Activated naive CD8-positive, alpha-beta T cell treated with anti-CD3 and anti-CD28 coated beads, Interleukin-2, amount 50 U/mL, for 24 hours (primary cell): ENCODE measurements at regions not wholly inside any gene's neighbourhood (a gene's known extent, or its start where the extent isn't known, plus 50 kb on each side); places are given as distances from the start of the nearest gene placed in this dataset.
"Not testable (repeated sequence)": the region's sequence is repeated elsewhere in the genome, so short reads cannot be mapped to it uniquely, and the experiment has no call there.

Experiments
- ATAC-seq: fragments of 150-1000 bp; cut with Tn5 transposase; one replicate; pipeline ENCODE4 v1.10.0; 2021
- DNase-seq: peaks from one replicate; pipeline ENCODE4 v3.0.0; 2021
- H3K27ac Mint-ChIP-seq: one replicate; pipeline ENCODE4 v1.8.0; 2021; ENCODE audit warnings: mild to moderate bottlenecking, mixed read lengths
- H3K27me3 Mint-ChIP-seq: one replicate; pipeline ENCODE4 v1.8.0; 2021; ENCODE audit warnings: mixed read lengths
- H3K36me3 Mint-ChIP-seq: one replicate; pipeline ENCODE4 v1.8.0; 2021; ENCODE audit warnings: low read depth, mixed read lengths
- H3K4me1 Mint-ChIP-seq: one replicate; pipeline ENCODE4 v1.8.0; 2021; ENCODE audit warnings: mixed read lengths
- H3K4me3 Mint-ChIP-seq: one replicate; pipeline ENCODE4 v1.8.0; 2021; ENCODE audit warnings: mild to moderate bottlenecking, moderate library complexity, mixed read lengths
- H3K9me3 Mint-ChIP-seq: one replicate; pipeline ENCODE4 v1.8.0; 2021; ENCODE audit warnings: mixed read lengths

DNA sequence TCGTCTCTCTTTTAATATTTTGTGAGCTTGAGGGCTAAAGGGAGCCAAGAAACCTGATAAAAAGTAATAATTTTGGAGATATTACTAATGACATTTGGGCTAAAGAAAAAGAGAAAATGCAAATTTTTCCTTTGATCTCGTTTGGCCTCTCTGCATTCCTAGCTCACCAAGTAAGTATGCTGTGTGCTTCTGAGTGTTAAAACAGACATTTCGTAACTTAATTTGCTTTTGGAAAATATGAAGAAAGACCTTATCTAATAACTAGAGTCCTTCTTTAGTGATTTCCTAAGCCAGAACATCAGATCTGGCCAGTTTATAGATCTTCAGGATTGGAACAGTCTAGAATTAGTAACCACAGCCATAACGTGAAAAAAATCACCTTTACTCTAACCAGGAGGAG lies 872.9 kb upstream of the SLC35B3 start:
- DNase-seq (no peak), ATAC-seq (no peak)
- no peaks in the 10 kb centered on the region for H3K36me3 Mint-ChIP-seq
- no peak overlapping the region for H3K27ac Mint-ChIP-seq
- H3K9me3 Mint-ChIP-seq: no peaks in the 10 kb centered on the region
- no peaks in the 10 kb centered on the region for H3K27me3 Mint-ChIP-seq
- no peaks in the 10 kb centered on the region for H3K4me1 Mint-ChIP-seq
- no peak overlapping the region for H3K4me3 Mint-ChIP-seq

DNA sequence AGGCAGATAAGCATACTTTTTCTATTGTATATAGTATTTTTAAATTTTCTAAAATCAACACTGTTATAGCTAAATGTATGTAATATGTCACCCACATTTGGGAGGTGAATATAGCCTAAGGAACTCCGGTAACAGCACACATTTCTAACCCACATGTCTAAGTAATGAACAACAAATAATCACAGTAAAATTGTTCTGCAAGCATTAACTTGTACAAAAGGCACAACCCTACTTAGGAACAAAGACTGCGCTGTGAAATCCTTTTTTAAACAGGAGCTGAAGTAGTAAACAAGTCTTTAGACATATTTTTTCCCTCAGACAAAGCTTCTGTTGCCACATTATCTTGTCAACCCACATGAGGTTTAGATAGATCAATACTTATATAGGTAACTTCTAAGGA lies 872.4 kb upstream of the SLC35B3 start:
- DNase-seq: no peak
- no peak overlapping the region for H3K4me3 Mint-ChIP-seq
- no peak for ATAC-seq
- no peaks in the 10 kb centered on the region for H3K36me3 Mint-ChIP-seq
- H3K9me3 Mint-ChIP-seq: no peaks in the 10 kb centered on the region
- H3K27me3 Mint-ChIP-seq: no peaks in the 10 kb centered on the region
- H3K4me1 Mint-ChIP-seq: no peaks in the 10 kb centered on the region
- no peak overlapping the region for H3K27ac Mint-ChIP-seq

- Mint-ChIP-seq H3K9me3 (no peaks in the 10 kb centered on the region), H3K4me3 (no peak overlapping the region), H3K36me3 (no peaks in the 10 kb centered on the region), H3K27ac (no peak overlapping the region), H3K27me3 (no peaks in the 10 kb centered on the region), H3K4me1 (no peaks in the 10 kb centered on the region)
- DNase-seq (no peak), ATAC-seq (no peak)
Observed at GRCh38 chr6:9307187-9307586, 871.8 kb upstream of the SLC35B3 start.

GRCh38 chr6:9295644-9296043 lies 860.3 kb upstream of the SLC35B3 start:
- no peak overlapping the region for H3K4me3 Mint-ChIP-seq

DNA sequence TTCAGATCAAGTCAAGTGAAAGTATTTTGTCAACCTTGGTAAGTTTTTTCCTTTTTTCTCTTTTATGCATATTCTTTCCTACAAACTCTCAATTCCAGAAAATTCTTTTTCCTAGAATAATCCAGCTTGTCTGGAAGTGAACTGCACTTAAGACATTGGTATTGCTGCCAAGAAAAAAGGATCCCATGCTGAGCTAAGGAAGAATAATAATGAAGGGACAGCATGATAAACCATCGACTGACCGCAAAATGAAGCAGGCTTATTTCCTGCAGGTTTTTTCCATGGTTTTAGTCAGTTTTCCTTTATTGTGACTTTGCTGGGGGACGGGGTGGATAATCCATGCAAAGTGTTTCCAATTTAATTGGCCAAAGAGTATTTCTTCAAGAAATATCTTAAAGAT lies 857.6 kb upstream of the SLC35B3 start:
- Mint-ChIP-seq H3K4me1 (no peaks in the 10 kb centered on the region), H3K27me3 (no peaks in the 10 kb centered on the region), H3K9me3 (peaks cover 12% of the 10 kb centered on the region), H3K4me3 (no peak overlapping the region), H3K36me3 (no peaks in the 10 kb centered on the region), H3K27ac (no peak overlapping the region)
- ATAC-seq (no peak), DNase-seq (no peak)

More at GRCh38 chr6:9295644-9296043, 860.3 kb upstream of the SLC35B3 start:
- Mint-ChIP-seq H3K4me1 (no peaks in the 10 kb centered on the region), H3K27ac (no peak overlapping the region), H3K36me3 (no peaks in the 10 kb centered on the region), H3K9me3 (peaks cover 7% of the 10 kb centered on the region), H3K27me3 (no peaks in the 10 kb centered on the region)
- ATAC-seq: no peak
- no peak for DNase-seq

GRCh38 chr6:9290342-9290741 lies 855.0 kb upstream of the SLC35B3 start:
- not testable (repeated sequence) for H3K4me1 Mint-ChIP-seq, ATAC-seq, DNase-seq, H3K36me3 Mint-ChIP-seq, H3K27me3 Mint-ChIP-seq, H3K27ac Mint-ChIP-seq, H3K4me3 Mint-ChIP-seq
- H3K9me3 Mint-ChIP-seq: peaks cover 12% of the 10 kb centered on the region

- H3K27ac Mint-ChIP-seq: no peak overlapping the region
- no peaks in the 10 kb centered on the region for H3K36me3 Mint-ChIP-seq
- no peaks in the 10 kb centered on the region for H3K4me1 Mint-ChIP-seq
- no peak for DNase-seq
- H3K27me3 Mint-ChIP-seq: no peaks in the 10 kb centered on the region
- H3K4me3 Mint-ChIP-seq: no peak overlapping the region
- H3K9me3 Mint-ChIP-seq: no peaks in the 10 kb centered on the region
- no peak for ATAC-seq
Observed at GRCh38 chr6:9272671-9273070, 837.3 kb upstream of the SLC35B3 start.

GRCh38 chr6:9266741-9267140 lies 831.4 kb upstream of the SLC35B3 start:
- DNase-seq (no peak), ATAC-seq (no peak)
- no peaks in the 10 kb centered on the region for H3K27me3 Mint-ChIP-seq
- no peak overlapping the region for H3K27ac Mint-ChIP-seq
- peaks cover 10% of the 10 kb centered on the region for H3K9me3 Mint-ChIP-seq
- H3K36me3 Mint-ChIP-seq: no peaks in the 10 kb centered on the region
- H3K4me1 Mint-ChIP-seq: no peaks in the 10 kb centered on the region
- H3K4me3 Mint-ChIP-seq: no peak overlapping the region

DNA sequence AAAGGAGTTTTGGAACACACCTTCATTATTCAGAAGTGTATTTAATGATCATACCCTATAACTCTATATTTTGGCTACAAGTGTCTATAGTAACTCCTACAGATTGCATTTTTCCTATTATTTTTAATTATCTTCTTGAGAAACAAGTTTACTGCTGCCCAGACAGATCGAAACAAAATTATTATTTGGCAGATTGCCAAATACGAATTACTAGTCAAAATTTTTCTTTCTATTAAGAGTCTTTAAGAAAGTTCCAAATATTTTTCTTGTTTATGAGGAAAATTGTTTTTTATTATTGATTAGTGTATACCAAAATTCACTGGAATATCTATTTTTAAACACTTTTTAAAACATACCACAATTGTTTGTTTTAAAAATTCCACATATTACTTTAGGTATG lies 821.9 kb upstream of the SLC35B3 start:
- Mint-ChIP-seq H3K9me3 (peaks cover 7% of the 10 kb centered on the region), H3K4me1 (no peaks in the 10 kb centered on the region), H3K4me3 (no peak overlapping the region), H3K36me3 (no peaks in the 10 kb centered on the region), H3K27me3 (no peaks in the 10 kb centered on the region), H3K27ac (no peak overlapping the region)
- DNase-seq: no peak
- ATAC-seq: no peak

GRCh38 chr6:9254251-9254650 lies 818.9 kb upstream of the SLC35B3 start:
- H3K9me3 Mint-ChIP-seq: no peaks in the 10 kb centered on the region
- H3K36me3 Mint-ChIP-seq: no peaks in the 10 kb centered on the region
- no peak overlapping the region for H3K27ac Mint-ChIP-seq
- ATAC-seq: no peak
- H3K4me1 Mint-ChIP-seq: no peaks in the 10 kb centered on the region
- H3K4me3 Mint-ChIP-seq: no peak overlapping the region
- no peaks in the 10 kb centered on the region for H3K27me3 Mint-ChIP-seq
- no peak for DNase-seq

GRCh38 chr6:9252799-9253198 lies 817.5 kb upstream of the SLC35B3 start:
- no peaks in the 10 kb centered on the region for H3K9me3 Mint-ChIP-seq
- ATAC-seq: no peak
- H3K27ac Mint-ChIP-seq: no peak overlapping the region
- DNase-seq: no peak
- no peak overlapping the region for H3K4me3 Mint-ChIP-seq
- no peaks in the 10 kb centered on the region for H3K27me3 Mint-ChIP-seq
- H3K4me1 Mint-ChIP-seq: no peaks in the 10 kb centered on the region
- H3K36me3 Mint-ChIP-seq: no peaks in the 10 kb centered on the region

DNA sequence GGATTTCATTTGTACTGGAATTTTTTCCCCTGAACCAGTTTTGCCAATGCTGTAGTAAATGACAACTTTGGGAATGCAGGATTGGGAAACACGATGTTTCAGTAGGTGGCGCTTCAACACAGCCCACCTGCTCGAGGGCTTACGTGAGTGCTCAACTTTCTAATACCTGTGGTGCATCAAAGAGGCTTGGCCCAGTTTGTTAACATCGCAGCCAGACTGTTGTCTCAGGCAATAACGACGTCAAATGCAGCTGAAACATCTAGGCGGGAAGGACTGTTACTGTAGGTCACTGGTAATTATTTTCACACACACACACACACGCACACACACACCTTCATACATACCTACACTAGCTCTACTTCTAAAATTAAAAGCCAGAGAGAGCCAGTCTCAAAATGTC lies 815.5 kb upstream of the SLC35B3 start:
- no peak overlapping the region for H3K27ac Mint-ChIP-seq
- no peaks in the 10 kb centered on the region for H3K27me3 Mint-ChIP-seq
- DNase-seq (no peak), ATAC-seq (no peak)
- no peak overlapping the region for H3K4me3 Mint-ChIP-seq
- no peaks in the 10 kb centered on the region for H3K4me1 Mint-ChIP-seq
- H3K9me3 Mint-ChIP-seq: no peaks in the 10 kb centered on the region
- H3K36me3 Mint-ChIP-seq: no peaks in the 10 kb centered on the region

DNA sequence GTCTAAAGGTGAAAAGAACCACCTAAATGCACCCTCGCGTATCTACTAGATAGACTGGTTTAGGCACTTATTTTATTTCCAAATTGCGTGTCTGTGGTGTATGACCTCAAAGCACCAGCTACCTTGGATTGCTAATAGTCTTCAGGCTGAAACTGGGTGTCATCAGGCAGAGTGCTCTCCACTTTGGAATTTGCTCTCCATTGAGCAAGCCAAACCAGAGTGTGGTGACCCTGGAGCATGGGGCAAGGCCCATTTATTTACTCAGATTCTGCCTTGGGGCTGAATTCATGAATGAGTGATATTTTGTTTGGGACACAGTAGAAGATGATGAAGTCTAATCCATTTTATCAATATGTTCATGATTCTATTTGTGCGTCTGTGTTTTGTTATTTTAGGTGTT lies 812.8 kb upstream of the SLC35B3 start:
- peaks cover 2% of the 10 kb centered on the region for H3K9me3 Mint-ChIP-seq
- ATAC-seq (no peak), DNase-seq (no peak)
- H3K4me3 Mint-ChIP-seq: no peak overlapping the region
- no peaks in the 10 kb centered on the region for H3K36me3 Mint-ChIP-seq
- no peak overlapping the region for H3K27ac Mint-ChIP-seq
- H3K4me1 Mint-ChIP-seq: no peaks in the 10 kb centered on the region
- H3K27me3 Mint-ChIP-seq: no peaks in the 10 kb centered on the region

DNA sequence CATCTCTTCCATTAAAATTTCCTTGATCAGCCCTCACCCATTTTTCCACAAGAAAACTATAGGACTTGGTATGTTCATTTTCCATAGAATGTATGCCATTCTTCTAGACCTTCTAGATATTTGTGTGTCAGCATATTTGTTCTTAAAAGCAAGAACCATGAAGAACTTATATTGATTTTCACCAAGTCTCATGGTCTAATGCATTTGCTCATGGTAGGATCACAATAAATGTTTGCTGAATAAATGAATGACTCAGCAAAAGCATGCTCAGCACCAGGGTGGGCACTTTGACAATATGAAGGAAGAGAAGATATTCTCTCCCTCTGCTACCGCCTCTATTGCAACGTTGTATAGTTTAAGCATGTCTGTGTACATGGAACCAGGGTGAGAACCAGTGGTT lies 805.5 kb upstream of the SLC35B3 start:
- H3K27me3 Mint-ChIP-seq: no peaks in the 10 kb centered on the region
- DNase-seq (no peak), ATAC-seq (no peak)
- no peak overlapping the region for H3K27ac Mint-ChIP-seq
- no peaks in the 10 kb centered on the region for H3K4me1 Mint-ChIP-seq
- H3K4me3 Mint-ChIP-seq: no peak overlapping the region
- peaks cover 3% of the 10 kb centered on the region for H3K9me3 Mint-ChIP-seq
- H3K36me3 Mint-ChIP-seq: no peaks in the 10 kb centered on the region

DNA sequence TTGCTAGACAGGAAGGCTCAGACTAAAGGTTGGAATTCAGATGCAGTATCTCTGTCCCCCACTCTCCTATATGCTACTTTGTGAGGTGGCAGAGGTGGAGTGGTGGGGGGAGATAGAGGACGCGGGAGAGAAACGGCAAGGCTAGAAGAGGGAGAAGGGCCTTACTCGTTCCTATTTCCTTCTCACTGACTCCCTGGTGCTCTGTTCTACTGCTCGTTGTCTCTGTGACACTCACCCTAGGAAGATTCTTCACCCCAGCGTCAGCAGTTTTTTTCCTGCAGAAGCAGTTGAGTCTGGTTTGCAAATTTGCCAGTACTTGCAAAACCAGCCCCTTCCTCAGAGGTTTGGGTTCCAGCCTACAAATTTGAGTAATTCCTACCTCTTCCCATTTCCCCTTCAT lies 801.1 kb upstream of the SLC35B3 start:
- no peak for DNase-seq
- Mint-ChIP-seq H3K27ac (no peak overlapping the region), H3K4me3 (no peak overlapping the region), H3K27me3 (peaks cover 1% of the 10 kb centered on the region), H3K9me3 (peaks cover 11% of the 10 kb centered on the region), H3K36me3 (no peaks in the 10 kb centered on the region), H3K4me1 (no peaks in the 10 kb centered on the region)
- no peak for ATAC-seq

DNA sequence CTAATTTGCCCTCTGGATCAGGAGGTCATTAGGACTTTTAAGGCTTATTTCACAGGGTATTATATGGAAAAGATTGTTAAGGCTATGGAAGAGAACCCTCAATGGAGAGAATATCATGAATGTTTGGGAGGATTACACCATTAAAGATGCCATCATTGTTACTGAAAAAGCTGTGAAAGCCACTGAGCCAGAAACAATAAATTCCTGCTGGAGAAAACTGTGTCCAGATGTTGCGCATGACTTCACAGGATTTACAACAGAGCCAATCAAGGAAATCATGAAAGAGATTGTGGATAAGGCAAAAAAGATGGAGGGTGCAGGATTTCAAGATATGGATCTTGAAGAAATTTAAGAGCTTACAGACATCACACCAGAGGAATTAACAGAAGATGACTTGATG lies 798.3 kb upstream of the SLC35B3 start:
- no peak for DNase-seq
- H3K4me3 Mint-ChIP-seq: no peak overlapping the region
- peaks cover 1% of the 10 kb centered on the region for H3K27me3 Mint-ChIP-seq
- peaks cover 11% of the 10 kb centered on the region for H3K9me3 Mint-ChIP-seq
- no peaks in the 10 kb centered on the region for H3K4me1 Mint-ChIP-seq
- H3K27ac Mint-ChIP-seq: no peak overlapping the region
- ATAC-seq: no peak
- no peaks in the 10 kb centered on the region for H3K36me3 Mint-ChIP-seq
